ENCODE measurements at regions not wholly inside any gene's neighbourhood (a gene's known extent, or its start where the extent isn't known, plus 50 kb on each side); places are given as distances from the start of the nearest gene placed in this dataset.

DNA sequence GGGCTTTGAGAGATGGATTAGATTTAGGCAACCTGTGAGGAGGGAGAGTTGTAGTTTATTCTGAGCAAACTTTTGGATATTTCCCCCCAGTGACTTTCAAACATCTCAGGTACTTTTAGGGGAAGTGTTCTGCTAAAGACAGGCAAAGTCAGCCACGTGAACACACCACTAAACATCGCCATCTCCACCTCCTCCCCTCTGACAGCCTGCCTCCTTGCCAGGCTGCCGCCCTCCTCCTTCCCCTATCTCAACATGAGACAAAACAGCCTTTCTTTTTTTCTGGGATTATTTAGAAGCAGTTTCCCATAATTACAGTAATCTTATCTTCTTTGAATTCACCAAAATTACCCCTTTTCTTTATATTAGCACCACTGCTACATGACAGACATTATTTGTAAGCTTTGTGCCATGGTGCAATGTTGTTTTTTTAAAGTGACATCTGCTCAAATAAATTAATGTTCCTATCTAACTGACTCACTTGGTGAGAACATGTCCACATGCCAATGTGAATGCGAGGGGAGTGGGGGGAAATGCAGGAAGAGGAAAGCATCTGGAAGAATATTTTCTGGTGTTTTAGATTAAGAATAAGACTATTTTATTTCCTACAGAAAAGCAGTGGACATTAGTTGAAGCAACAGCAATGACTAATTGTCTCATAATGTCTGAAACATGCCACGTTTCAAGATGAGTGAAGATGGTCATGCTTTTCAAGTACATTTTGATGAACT is 147.8 kb upstream of the ATP1B1 start:
- no peaks in the 10 kb centered on the region for H3K9me3 ChIP-seq
- TF ChIP-seq CTCF (IDR thresholded peaks at IDR 0.05): no peak
- ATAC-seq: no peak
- no peak for DNase-seq
- peaks cover 4% of the 10 kb centered on the region for H3K4me1 ChIP-seq (ENCODE audit: low read depth)
- no peaks in the 10 kb centered on the region for H3K36me3 ChIP-seq (ENCODE audit: low read depth)
- intact Hi-C loops (cut with DNase I, micrococcal nuclease): no loop called here
- no peak overlapping the region for H3K4me3 ChIP-seq

- Histone ChIP-seq H3K9me3 (no peaks in the 10 kb centered on the region), H3K4me1 (ENCODE audit: low read depth) (peaks cover 4% of the 10 kb centered on the region), H3K36me3 (ENCODE audit: low read depth) (no peaks in the 10 kb centered on the region), H3K4me3 (no peak overlapping the region)
- no peak for DNase-seq
- TF ChIP-seq CTCF (IDR thresholded peaks at IDR 0.05): no peak
- intact Hi-C loops (cut with DNase I, micrococcal nuclease): no loop called here
- no peak for ATAC-seq
Measured at GRCh38 chr1:168959382-168959781, 147.1 kb upstream of the ATP1B1 start.

DNA sequence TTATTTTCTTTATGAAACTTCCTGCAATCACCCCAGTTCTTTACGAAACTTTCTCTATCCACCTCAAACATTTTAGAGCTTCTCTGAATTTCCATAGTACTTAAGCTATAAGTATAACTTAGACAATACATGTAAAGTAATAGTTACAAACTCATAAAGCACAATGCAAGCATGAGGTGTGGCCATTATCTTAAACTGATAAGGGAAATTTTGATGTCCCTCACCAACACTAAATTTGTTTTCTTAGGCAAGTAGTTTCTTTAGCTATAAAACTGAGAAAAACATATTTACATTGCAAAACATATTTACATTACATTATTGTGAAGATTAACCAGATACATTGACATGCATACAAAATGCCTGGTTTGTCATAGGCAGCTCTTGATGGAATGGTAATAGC is 146.4 kb upstream of the ATP1B1 start:
- no peak overlapping the region for H3K4me3 ChIP-seq
- peaks cover 4% of the 10 kb centered on the region for H3K4me1 ChIP-seq (ENCODE audit: low read depth)
- DNase-seq (no peak), ATAC-seq (peak; percentile 76)
- no peaks in the 10 kb centered on the region for H3K9me3 ChIP-seq
- no peak for TF ChIP-seq CTCF (IDR thresholded peaks at IDR 0.05)
- intact Hi-C loops (cut with DNase I, micrococcal nuclease): no loop called here
- no peaks in the 10 kb centered on the region for H3K36me3 ChIP-seq (ENCODE audit: low read depth)

- ATAC-seq (peak; percentile 92), DNase-seq (peak in 2 of 3 donors; percentile 35 to 60)
- Histone ChIP-seq H3K36me3 (ENCODE audit: low read depth) (no peaks in the 10 kb centered on the region), H3K4me3 (no peak overlapping the region), H3K4me1 (ENCODE audit: low read depth) (peaks cover 4% of the 10 kb centered on the region), H3K9me3 (no peaks in the 10 kb centered on the region)
- intact Hi-C loops (cut with DNase I, micrococcal nuclease): no loop called here
- no peak for TF ChIP-seq CTCF (IDR thresholded peaks at IDR 0.05)
Measured at GRCh38 chr1:168960595-168960994, 145.9 kb upstream of the ATP1B1 start.

DNA sequence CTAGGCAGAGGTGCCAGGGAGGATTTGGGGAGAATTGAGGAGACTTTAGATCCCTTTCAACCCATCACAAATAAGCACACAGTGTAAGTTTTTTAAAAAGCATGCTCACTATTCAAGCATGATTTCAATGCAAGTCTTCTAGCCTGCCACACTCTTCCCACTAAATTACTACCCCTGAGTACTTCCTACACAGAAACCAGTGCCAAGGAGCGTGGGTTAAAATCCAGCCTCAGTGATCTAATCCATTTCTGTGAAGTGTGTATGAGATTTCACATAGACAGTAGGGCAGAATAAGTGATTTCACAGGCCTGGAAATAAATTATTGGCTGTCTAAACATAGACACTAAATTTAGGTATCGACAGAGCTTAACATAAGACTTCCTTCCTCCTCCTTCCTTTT is 142.9 kb upstream of the ATP1B1 start:
- Histone ChIP-seq H3K4me1 (ENCODE audit: low read depth) (peaks cover 4% of the 10 kb centered on the region), H3K4me3 (no peak overlapping the region), H3K36me3 (ENCODE audit: low read depth) (no peaks in the 10 kb centered on the region), H3K9me3 (no peaks in the 10 kb centered on the region)
- TF ChIP-seq CTCF (IDR thresholded peaks at IDR 0.05): no peak
- intact Hi-C loops (cut with DNase I, micrococcal nuclease): no loop called here
- ATAC-seq: no peak
- DNase-seq: no peak

DNA sequence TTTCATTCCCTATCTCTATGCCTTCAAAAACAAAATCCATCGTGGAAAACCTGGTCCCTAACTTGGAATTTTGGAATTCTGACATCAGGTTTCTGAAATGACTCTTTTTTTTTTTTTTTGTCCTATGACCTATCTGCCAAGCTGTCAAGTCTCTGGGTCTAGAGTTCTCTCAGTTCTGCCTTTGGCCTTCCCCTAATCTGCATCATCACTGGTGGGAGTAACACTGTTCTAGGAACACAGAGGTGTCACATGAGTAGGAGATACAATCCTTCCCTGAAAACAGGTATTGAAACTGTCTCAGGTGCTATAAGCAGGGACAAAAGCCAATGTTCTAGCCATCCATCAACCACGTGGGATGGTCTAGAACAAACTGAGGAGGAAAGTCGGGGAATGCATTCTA is 142.0 kb upstream of the ATP1B1 start:
- Histone ChIP-seq H3K4me3 (no peak overlapping the region), H3K36me3 (ENCODE audit: low read depth) (no peaks in the 10 kb centered on the region), H3K9me3 (no peaks in the 10 kb centered on the region), H3K4me1 (ENCODE audit: low read depth) (peaks cover 4% of the 10 kb centered on the region)
- no peak for TF ChIP-seq CTCF (IDR thresholded peaks at IDR 0.05)
- DNase-seq (no peak), ATAC-seq (no peak)
- intact Hi-C loops (cut with DNase I, micrococcal nuclease): no loop called here

Measured in mucosa of descending colon (tissue), 3 donors.